ENCODE measurements at regions not wholly inside any gene's neighbourhood (a gene's known extent, or its start where the extent isn't known, plus 50 kb on each side); places are given as distances from the start of the nearest gene placed in this dataset.
"Not testable (repeated sequence)": the region's sequence is repeated elsewhere in the genome, so short reads cannot be mapped to it uniquely, and the experiment has no call there.

- not testable (repeated sequence) for DNase-seq
Observed at GRCh38 chr4:128646893-128647292, 162.6 kb upstream of the JADE1 start.

DNA sequence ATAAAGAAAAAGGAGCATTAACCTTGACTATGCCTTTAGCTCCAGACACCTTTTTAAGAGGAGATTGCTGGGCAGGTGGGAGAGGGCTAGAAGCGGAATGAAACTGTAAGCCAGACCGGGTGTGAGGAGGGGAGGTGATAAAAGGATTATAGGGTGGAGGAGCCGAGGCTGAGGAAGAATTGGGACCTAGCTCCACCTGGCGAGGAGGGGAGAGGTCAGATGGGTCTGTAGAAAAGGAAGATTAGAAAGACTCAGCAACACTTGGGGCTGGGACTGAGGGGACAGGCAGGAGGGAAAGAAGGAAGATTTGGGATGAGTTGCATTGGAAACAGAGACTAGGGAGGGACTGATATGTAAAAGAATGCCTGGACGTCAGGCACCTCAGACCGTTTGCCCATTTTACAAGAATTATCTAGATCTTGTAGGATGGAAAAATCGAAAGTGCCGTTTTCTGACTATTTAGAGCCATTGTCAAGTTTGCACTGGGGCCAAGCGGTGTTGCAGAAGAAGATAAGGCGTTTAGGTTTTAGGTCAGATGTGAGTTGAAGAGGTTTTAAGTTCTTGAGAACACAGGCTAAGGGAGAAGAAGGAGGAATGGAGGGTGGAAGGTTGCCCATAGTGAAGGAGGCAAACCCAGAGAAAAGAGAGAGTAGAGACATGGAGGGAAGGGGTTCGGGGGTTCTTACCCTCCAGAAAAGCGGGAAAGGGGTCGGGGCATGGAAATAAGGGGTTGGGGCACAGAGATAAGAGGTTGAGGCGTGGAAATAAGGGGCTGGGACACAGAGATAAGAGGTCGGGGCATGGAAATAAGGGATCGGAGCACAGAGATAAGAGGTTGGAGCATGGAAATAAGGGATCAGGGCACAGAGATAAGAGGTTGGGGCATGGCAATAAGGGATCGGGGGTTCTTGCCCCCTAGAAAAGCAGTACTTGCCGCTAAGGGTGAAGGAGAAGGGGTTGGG is 164.5 kb upstream of the JADE1 start:
- DNase-seq, result not testable (repeated sequence)

DNA sequence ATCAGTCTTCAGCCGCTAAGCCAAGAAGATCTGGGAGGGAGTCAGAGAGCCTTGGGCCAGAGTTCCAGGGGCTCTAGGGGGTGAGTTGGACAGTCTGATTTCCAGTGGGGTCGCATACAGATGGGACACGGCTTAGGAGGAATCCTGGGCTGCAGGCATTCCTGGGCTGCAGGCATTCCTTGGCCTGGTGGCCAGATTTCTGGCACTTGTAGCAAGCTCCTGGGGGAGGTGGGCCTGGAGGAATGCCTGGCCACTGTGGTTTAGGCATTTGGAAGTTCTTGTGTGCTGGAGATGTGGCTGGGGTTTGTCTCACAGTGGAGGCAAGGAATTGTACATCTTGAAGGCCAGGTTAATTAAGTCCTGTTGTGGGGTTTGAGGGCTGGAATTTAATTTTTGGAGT is 165.4 kb upstream of the JADE1 start:
- DNase-seq, result not testable (repeated sequence)

GRCh38 chr4:128641566-128641965 is 167.9 kb upstream of the JADE1 start:
- not testable (repeated sequence) for DNase-seq

DNA sequence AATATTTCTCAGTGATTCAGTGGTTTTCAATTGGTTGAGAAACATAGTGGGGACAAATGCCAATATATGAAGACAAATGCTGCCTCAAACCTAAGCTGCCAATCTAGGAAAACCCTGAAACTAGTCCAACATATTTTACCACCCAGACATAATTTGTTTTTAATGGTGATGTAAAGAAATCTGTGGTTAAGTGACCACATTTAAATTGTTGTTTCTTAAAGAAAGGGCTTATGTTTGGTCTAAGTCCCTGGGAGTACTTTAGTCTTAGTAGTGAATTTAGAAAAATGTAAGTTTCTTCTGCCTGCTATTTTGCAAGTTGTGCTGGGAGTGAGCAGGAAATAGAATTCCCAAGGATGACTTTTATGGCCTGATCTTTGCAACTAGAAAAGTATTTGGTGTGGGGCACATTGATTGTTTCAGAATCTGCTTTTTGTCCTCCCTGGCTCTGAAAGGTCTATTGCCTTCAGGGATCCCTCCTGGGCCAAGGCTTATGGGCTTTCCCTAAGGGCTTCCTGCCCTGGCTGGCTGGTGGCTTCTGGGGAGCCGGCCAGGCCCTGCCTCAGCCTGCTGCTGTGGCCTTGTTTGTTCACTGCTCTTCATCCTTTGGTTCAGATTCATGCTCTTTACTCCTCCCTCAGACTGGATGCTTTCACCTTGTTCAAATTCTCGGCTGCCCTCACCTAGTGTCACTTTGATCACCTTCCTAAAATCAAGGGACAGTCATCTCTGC is 169.8 kb upstream of the JADE1 start:
- no peak for DNase-seq

DNA sequence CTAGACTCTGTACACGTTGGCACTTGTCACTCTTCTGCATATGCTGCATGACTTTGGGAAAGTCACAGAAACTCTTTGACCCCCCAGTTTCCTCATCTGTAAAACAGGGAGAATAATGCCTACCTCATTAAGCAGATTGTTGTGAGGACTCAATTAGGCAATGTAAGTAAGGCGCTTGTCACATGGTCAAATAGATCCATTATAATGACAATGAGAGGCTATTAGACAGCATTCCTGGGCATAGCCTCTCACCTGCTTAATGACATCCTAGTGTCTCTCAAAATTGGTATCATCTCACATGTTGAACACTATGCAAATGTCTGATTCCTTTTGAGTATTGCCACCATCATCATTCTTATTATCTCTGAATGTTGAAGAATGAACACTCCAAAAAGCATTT is 172.6 kb upstream of the JADE1 start:
- DNase-seq, result no peak

GRCh38 chr4:128635955-128636560 is 173.4 kb upstream of the JADE1 start:
- no peak for DNase-seq

- no peak for DNase-seq
Observed at GRCh38 chr4:128635141-128635954, 174.2 kb upstream of the JADE1 start.

DNA sequence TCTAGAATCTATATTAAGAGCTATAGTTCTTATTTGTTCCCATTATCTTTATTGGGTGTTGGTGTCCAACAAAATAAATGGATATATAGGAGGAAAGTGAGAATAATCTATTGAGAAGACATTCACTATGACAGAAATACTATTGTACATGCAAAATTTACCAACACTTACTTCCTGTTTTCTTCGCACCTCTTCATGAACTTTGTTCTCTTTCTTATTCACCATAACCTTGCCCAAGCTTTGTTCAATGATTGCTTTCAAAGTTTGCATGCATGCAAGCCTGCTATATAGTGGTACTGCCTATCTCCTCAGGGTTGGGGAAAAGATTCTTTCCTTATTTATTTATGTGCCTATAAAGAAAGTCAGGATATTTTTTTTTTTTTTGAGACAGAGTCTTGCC is 176.4 kb upstream of the JADE1 start:
- no peak for DNase-seq

DNA sequence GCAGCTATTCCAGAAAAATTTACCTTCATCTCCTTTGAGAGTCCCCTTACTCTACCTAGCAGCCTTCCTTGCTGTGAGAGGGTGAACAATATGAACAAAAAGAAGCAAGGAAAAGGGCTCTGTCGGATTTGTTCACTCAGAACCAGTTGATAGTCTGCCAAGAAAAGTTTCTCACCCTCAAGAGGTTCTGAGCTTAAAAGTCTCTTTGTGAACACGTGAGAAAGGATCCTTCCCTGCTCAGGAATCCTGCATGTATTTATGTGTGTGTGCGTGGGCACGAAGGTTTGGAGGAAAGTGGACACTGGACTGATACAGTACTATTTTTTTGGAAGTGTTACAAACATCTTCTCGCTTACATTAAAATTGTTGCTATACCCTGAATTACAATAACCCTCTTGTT is 178.6 kb upstream of the JADE1 start:
- DNase-seq, result no peak

DNA sequence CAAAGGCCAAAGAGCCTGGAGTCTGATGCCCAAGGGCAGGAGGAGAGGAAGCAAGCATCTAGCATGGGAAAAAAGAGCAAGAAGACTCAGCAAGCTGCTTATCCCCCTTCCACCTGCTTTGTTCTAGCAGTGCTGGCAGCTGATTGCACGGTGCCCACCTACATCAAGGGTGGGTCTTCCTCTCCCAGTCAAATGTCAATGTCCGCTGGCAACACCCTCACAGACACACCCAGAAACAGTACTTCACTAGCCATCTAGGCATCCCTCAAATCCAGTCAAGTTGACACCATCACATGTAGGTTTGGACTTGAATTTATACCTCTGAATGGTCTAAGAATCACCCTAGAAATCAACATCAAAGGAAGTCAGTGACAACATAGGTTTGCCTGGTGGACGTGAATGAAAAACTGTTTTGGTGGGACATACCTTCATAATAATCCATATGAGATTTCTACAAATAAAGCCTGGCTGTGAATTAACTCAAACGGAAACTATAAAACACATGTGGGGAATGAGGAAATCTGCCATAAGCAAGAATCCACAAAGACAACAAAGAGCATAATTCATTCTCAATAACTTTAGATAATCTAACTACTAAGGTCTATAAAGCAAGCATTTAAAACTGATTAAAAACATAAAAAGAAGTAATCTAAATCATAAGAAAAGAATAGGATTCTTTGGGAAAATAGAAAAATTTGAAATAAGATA is 185.8 kb upstream of the JADE1 start:
- DNase-seq, result no peak

GRCh38 chr4:128620279-128620965 is 189.1 kb upstream of the JADE1 start:
- not testable (repeated sequence) for DNase-seq

GRCh38 chr4:128615197-128615596 is 194.3 kb upstream of the JADE1 start:
- no peak for DNase-seq

DNA sequence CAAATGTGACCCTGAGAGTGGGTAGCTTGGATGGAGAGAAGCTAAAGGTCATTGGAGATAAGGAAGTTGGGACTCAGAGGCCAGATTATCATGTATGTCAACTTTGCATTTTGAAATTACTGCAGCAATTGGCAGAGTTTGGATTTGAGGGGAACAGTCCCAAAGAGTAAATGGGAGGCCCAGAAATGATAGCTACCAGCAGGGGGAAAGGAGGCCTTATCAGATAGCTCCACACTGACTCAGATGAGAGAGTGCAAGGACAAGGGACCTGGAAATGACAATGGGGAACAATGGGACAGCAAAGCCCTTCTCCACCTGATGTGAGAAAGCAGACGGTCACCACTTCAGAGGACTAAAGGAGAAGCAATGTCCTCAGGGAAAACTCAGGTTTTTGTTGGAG is 201.5 kb upstream of the JADE1 start:
- DNase-seq, result no peak

GRCh38 chr4:128606173-128606572 is 203.3 kb upstream of the JADE1 start:
- no peak for DNase-seq

DNA sequence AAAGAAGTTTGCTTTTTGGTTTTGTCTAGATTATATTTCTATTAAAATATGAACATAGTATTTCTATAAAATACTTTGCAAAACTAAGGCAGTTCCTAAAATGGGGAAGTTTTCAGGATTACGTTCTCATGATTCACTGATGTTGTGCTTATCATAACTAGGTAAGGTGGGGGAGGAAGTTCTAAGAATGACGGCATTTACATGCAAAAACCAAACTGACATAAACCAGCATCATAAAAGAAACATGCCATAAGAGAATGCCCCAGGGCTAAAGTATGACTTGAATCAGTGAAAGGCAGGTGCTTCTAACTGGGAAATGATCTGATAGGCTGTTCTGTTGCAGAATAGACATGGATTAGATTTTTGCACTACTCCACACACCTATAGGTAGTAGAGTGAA is 204.7 kb upstream of the JADE1 start:
- DNase-seq, result no peak

- no peak for DNase-seq
Observed at GRCh38 chr4:128604204-128604603, 205.3 kb upstream of the JADE1 start.

DNA sequence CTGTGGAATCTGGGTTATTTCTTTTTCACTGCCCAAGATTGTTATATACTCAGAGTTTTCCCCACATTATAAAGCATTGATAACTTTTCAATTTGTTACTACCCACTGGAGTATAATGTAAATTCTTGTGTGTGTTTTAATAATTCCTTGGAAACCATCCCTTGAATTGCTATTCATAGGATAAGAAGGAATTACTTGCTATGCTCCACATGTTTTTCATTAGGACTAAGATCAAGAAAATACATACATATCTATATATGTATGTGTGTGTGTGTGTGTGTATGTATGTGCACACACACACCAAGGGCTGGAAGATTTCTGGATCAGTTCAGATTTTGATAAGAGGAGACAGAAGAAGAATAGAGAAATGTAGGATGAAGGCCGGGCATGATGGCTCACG is 206.4 kb upstream of the JADE1 start:
- no peak for DNase-seq

DNA sequence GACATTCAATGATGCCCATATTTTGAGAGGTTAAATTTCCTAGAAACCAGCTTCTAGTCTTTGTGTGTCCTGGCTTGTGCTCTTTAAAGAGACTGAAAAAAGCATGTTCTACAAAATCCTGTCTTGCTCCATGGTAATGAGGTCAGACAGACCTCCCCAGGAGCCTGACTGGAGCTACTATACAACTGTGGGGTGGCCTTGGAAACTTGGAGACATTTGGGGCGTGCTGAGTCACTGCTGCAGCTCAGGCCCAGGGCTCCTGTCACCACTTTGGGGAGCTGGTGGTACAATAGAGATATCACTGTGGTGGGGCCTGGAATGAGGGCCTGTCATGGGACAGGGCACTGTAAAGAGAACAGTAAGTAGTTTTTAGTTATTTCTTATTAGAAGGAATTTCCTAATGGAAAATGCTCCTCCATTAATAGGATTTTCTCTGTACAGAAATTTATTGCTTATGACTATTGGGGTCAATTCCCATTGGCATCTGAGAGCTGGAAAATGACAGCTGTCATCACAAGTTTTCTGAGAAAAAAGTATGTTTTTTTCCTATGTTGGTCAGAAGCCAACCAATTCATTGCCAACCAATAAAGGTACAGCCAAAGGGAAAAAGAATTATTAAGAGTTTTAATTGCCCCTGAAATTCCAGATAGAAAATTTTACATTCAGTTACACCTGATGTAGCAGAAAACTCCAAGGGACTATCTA is 207.4 kb upstream of the JADE1 start:
- DNase-seq, result no peak

- no peak for DNase-seq
Observed at GRCh38 chr4:128600996-128601871, 208.3 kb upstream of the JADE1 start.
